Nephron progenitor cell (in vitro differentiated cells): ENCODE measurements at regions not wholly inside any gene's neighbourhood (a gene's known extent, or its start where the extent isn't known, plus 50 kb on each side); places are given as distances from the start of the nearest gene placed in this dataset.
A peak's percentile ranks its signal among the peaks of the same experiment; 100 is the strongest.

Source experiments
- DNase-seq: peaks from one replicate; pipeline ENCODE4 v3.0.0; 2021
- H3K27ac Mint-ChIP-seq: 2 replicates; pipeline ENCODE4 v1.8.0; 2021; ENCODE audit warnings: mild to moderate bottlenecking, moderate library complexity, mixed read lengths
- H3K27me3 Mint-ChIP-seq: 2 replicates; pipeline ENCODE4 v1.8.0; 2021; ENCODE audit warnings: mild to moderate bottlenecking, low read depth, mixed read lengths; ENCODE audit not compliant: poor library complexity
- H3K36me3 Mint-ChIP-seq: 2 replicates; pipeline ENCODE4 v1.8.0; 2021; ENCODE audit warnings: low read depth, mixed read lengths
- H3K4me1 Mint-ChIP-seq: 2 replicates; pipeline ENCODE4 v1.8.0; 2021; ENCODE audit warnings: mixed read lengths
- H3K4me3 Mint-ChIP-seq: 2 replicates; pipeline ENCODE4 v1.8.0; 2021; ENCODE audit warnings: mild to moderate bottlenecking, moderate library complexity, mixed read lengths
- H3K9me3 Mint-ChIP-seq: 2 replicates; pipeline ENCODE4 v1.8.0; 2021; ENCODE audit warnings: mild to moderate bottlenecking, moderate library complexity, mixed read lengths
- CTCF ChIP-seq: fragments of 200-600 bp; sonication (generic); IDR thresholded peaks from 2 replicates; pipeline ENCODE4 v1.5.0; 2021; ENCODE audit warnings: antibody characterized with exemption

GRCh38 chr4:112848911-112849310, 200.5 kb upstream of the ANK2 start:
- Mint-ChIP-seq H3K27me3 (peaks cover 5% of the 10 kb centered on the region), H3K4me3 (no peak overlapping the region), H3K4me1 (peaks cover 1% of the 10 kb centered on the region), H3K36me3 (peaks cover 8% of the 10 kb centered on the region), H3K27ac (no peak overlapping the region), H3K9me3 (peaks cover 4% of the 10 kb centered on the region)
- DNase-seq = no peak
- no peak for TF ChIP-seq CTCF

DNA sequence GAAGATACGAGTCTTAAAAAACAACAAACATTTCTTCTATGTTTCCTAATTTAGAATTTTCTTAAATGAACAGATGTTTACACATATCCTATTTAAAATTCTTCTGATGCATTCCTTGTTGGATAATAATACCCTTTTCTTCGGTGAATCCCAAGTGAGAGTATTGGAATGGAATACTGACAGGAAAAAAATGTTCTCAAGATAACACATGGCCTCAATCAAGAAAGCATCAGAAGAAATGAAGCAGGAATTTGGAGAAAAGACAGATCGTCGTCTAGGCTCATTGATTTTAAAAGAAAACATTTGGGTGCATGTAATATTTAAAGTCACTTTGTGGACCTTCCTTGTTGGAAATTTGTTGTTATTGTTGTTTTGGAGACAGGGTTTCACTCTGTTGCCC, 196.9 kb upstream of the ANK2 start:
- DNase-seq = no peak
- TF ChIP-seq CTCF = no peak
- peak overlapping the region; percentile 27 for H3K27ac Mint-ChIP-seq

DNA sequence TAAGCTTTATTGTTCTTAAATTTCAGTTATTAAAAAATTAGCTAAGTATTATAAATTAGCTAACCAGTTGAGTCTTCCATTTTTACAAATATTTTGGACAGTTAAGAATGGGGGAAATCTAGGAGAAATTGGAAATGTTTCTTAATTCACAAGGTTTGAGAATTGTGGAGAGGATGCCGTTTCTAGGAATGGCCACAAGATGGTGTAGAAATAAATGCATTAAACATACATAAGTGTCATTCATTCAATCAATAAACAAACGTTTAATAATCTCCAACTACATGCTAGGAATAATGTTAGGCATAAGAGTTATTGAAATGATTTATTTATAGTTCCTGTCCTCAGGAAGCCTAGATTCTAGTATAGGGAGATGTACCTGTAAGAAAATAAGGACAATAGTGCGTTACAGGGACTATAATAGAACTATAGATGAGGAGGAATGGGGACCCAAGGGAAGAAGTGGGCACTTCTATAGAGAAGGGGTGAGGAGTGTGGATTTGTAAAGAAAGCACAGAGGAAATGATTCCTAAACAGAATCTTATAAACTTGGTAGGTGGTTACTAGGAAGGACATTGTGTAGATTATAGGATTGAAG, 195.7 kb upstream of the ANK2 start:
- H3K4me3 Mint-ChIP-seq = no peak overlapping the region
- H3K27ac Mint-ChIP-seq = peak overlapping the region; percentile 11
- peak; percentile 43 for TF ChIP-seq CTCF
- no peaks in the 10 kb centered on the region for H3K9me3 Mint-ChIP-seq
- peaks cover 26% of the 10 kb centered on the region for H3K4me1 Mint-ChIP-seq
- peaks cover 4% of the 10 kb centered on the region for H3K36me3 Mint-ChIP-seq
- DNase-seq = no peak
- H3K27me3 Mint-ChIP-seq = peaks cover 5% of the 10 kb centered on the region

More for the DNA sequence above, 196.9 kb upstream of the ANK2 start:
- Mint-ChIP-seq H3K4me1 (peaks cover 24% of the 10 kb centered on the region), H3K9me3 (no peaks in the 10 kb centered on the region), H3K36me3 (peaks cover 4% of the 10 kb centered on the region), H3K4me3 (no peak overlapping the region), H3K27me3 (peaks cover 5% of the 10 kb centered on the region)

DNA sequence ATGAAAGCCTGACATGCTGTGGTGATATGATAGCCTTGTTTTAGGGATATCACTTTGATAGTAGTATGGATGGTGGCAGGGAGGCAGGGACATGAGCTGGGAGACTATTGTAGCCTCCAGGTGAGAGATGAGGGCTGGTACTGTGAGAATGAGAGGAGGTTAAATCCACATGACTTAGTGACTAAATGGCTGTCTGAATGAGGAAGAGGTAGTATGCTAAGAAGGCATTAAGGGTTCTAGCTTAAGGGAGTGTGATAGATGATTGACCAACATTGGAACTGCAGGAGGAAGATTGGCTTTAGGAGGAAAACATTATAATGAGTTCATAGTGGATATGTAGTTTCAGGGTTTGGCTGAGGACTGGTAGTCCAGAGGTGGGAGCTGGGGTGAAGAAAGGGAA, 195.0 kb upstream of the ANK2 start:
- no peak for DNase-seq
- H3K36me3 Mint-ChIP-seq = peaks cover 4% of the 10 kb centered on the region
- peak overlapping the region; percentile 11 for H3K27ac Mint-ChIP-seq
- H3K4me1 Mint-ChIP-seq = peaks cover 32% of the 10 kb centered on the region
- no peak for TF ChIP-seq CTCF
- no peaks in the 10 kb centered on the region for H3K9me3 Mint-ChIP-seq
- H3K27me3 Mint-ChIP-seq = peaks cover 5% of the 10 kb centered on the region
- no peak overlapping the region for H3K4me3 Mint-ChIP-seq

DNA sequence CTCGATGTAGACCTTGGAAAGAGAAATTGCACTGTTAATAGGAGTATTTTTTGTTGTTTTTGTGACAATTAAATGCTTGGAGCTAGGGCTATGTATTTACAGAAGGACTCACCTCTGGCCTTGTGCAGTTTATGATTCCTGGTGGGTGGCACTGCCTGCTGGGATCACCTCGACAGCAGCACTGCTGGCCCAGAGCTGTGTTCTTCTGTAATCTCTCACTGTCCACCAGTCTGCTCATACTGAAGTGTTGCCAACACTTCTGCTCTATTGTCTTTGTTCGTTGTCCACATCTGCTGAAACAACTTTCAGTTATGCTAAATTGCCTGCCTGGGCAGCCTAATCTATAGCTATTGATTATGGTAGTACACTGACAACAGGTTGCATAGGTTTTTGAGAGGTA, 194.4 kb upstream of the ANK2 start:
- H3K36me3 Mint-ChIP-seq = peaks cover 4% of the 10 kb centered on the region
- TF ChIP-seq CTCF = no peak
- no peak overlapping the region for H3K27ac Mint-ChIP-seq
- DNase-seq = no peak
- H3K27me3 Mint-ChIP-seq = peaks cover 5% of the 10 kb centered on the region
- H3K4me1 Mint-ChIP-seq = peaks cover 38% of the 10 kb centered on the region
- H3K4me3 Mint-ChIP-seq = no peak overlapping the region
- no peaks in the 10 kb centered on the region for H3K9me3 Mint-ChIP-seq

- no peak for DNase-seq
- TF ChIP-seq CTCF = no peak
- H3K4me1 Mint-ChIP-seq = peaks cover 62% of the 10 kb centered on the region
- H3K27me3 Mint-ChIP-seq = peaks cover 5% of the 10 kb centered on the region
- H3K27ac Mint-ChIP-seq = no peak overlapping the region
- H3K36me3 Mint-ChIP-seq = no peaks in the 10 kb centered on the region
- no peaks in the 10 kb centered on the region for H3K9me3 Mint-ChIP-seq
- no peak overlapping the region for H3K4me3 Mint-ChIP-seq
These were observed 192.0 kb upstream of the ANK2 start for GRCh38 chr4:112857461-112857860.
